Vagina (tissue), 2 donors: ENCODE measurements at regions not wholly inside any gene's neighbourhood (a gene's known extent, or its start where the extent isn't known, plus 50 kb on each side); places are given as distances from the start of the nearest gene placed in this dataset.

Source experiments
- DNase-seq, 2 donors: peaks; one replicate each; pipeline ENCODE4 v3.0.0-alpha.2; 2017; ENCODE audit errors: extremely low spot score in 2 of 2
- H3K27ac ChIP-seq: fragments of 200-600 bp; sonication (generic); one replicate; pipeline ENCODE4 v1.5.1; 2019
- H3K27me3 ChIP-seq: fragments of 200-600 bp; sonication (generic); one replicate; pipeline ENCODE4 v1.5.1; 2019
- H3K36me3 ChIP-seq, 2 donors: fragments of 200-600 bp; sonication (generic); one replicate each; pipeline ENCODE4 v1.5.1; 2017 to 2019
- H3K4me1 ChIP-seq: fragments of 200-600 bp; sonication (generic); one replicate; pipeline ENCODE4 v1.5.1; 2019
- H3K4me3 ChIP-seq, 2 donors: fragments of 200-600 bp; sonication (generic); 1 replicate in 1 of 2; 2 replicates in 1 of 2; pipeline ENCODE4 v1.5.1; 2016 to 2019
- H3K9me3 ChIP-seq: fragments of 200-600 bp; sonication (generic); one replicate; pipeline ENCODE4 v1.5.1; 2019
- POLR2A ChIP-seq, 2 donors: fragments of 450-650 bp; IDR thresholded peaks; one replicate each; pipeline ENCODE4 v1.6.1; 2017; ENCODE audit warnings: antibody characterized with exemption in 2 of 2, mild to moderate bottlenecking in 2 of 2, moderate library complexity in 2 of 2
- POLR2AphosphoS5 ChIP-seq, 2 donors: sonication (generic); formaldehyde crosslinking; IDR thresholded peaks; one replicate each; pipeline ENCODE4 v1.9.0; 2017; ENCODE audit warnings: antibody characterized with exemption in 2 of 2, mild to moderate bottlenecking in 2 of 2, low read depth in 1 of 2; ENCODE audit not compliant: insufficient read depth in 1 of 2
- intact Hi-C: fragments of 100-400 bp; cut with DNase I; formaldehyde crosslinking; loops from one replicate; pipeline ENCODE4 v1.15.1; 2023
- TF ChIP-seq, protein P1 (sequence below), 3 experiments: fragments of 450-650 bp in 2 of 3; fragments of 200-600 bp in 1 of 3; sonication (generic) in 1 of 3; IDR thresholded peaks; one replicate each; pipeline ENCODE4 v1.5.1; 2017 to 2019; ENCODE audit warnings: antibody characterized with exemption in 3 of 3, mild to moderate bottlenecking in 2 of 3, moderate library complexity in 2 of 3

DNA sequence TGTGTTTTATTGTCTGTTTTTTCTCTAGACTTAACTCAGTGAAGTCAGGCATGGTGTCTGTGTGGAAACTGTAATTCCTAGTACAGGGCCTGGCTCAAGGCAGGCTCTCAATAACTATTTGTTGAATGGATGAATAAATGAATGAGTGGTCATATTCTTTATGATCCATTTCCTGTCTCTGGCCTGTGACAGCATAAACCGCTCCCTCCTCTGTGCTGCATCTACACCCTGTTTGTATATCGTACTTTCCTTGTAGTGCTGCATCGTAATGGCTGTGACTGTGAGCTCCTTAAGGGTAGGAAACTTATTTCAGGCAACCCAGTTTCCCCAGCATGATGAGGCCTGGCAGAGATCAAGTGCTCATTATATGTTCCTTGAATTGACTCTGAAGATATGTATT is 337.5 kb upstream of the USP24 start:
- Histone ChIP-seq H3K27ac (no peak overlapping the region), H3K9me3 (no peaks in the 10 kb centered on the region), H3K36me3 (no peaks in the 10 kb centered on the region), H3K4me1 (no peaks in the 10 kb centered on the region), H3K4me3 (no peak overlapping the region), H3K27me3 (no peaks in the 10 kb centered on the region)
- no peak for DNase-seq
- TF ChIP-seq POLR2AphosphoS5 (IDR thresholded peaks at IDR 0.05; ENCODE audit: insufficient read depth in 1 of 2, low read depth in 1 of 2) (no peak), POLR2A (IDR thresholded peaks at IDR 0.05) (no peak)
- TF ChIP-seq, protein P1, sequence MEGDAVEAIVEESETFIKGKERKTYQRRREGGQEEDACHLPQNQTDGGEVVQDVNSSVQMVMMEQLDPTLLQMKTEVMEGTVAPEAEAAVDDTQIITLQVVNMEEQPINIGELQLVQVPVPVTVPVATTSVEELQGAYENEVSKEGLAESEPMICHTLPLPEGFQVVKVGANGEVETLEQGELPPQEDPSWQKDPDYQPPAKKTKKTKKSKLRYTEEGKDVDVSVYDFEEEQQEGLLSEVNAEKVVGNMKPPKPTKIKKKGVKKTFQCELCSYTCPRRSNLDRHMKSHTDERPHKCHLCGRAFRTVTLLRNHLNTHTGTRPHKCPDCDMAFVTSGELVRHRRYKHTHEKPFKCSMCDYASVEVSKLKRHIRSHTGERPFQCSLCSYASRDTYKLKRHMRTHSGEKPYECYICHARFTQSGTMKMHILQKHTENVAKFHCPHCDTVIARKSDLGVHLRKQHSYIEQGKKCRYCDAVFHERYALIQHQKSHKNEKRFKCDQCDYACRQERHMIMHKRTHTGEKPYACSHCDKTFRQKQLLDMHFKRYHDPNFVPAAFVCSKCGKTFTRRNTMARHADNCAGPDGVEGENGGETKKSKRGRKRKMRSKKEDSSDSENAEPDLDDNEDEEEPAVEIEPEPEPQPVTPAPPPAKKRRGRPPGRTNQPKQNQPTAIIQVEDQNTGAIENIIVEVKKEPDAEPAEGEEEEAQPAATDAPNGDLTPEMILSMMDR (IDR thresholded peaks at IDR 0.05): no peak
- intact Hi-C loops: no loop called here

DNA sequence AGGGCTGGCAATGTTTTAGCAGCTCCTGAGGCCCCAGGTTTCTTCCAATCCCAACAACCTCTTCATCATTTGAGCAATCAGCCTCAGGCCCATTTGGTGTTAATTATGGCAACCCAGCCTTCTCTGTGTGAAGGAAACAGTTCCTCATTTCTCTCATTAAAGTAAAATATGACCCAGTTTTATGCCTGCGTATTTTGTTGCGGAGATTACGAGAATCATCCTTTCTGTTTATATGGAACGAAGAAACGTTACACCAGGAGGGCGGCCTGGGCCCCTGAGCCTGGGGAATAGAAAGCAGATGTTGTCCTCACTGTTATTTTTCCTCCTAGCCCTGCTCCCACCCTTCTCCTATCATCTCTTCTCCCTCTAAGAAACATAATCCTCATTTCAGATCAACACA is 332.2 kb upstream of the USP24 start:
- Histone ChIP-seq H3K4me1 (peaks cover 7% of the 10 kb centered on the region), H3K9me3 (no peaks in the 10 kb centered on the region), H3K27ac (peak overlapping the region; percentile 59), H3K27me3 (no peaks in the 10 kb centered on the region), H3K4me3 (no peak overlapping the region), H3K36me3 (no peaks in the 10 kb centered on the region)
- TF ChIP-seq, protein P1 (IDR thresholded peaks at IDR 0.05): no peak
- TF ChIP-seq POLR2A (IDR thresholded peaks at IDR 0.05) (no peak), POLR2AphosphoS5 (IDR thresholded peaks at IDR 0.05; ENCODE audit: insufficient read depth in 1 of 2, low read depth in 1 of 2) (no peak)
- intact Hi-C loops: no loop called here
- no peak for DNase-seq

DNA sequence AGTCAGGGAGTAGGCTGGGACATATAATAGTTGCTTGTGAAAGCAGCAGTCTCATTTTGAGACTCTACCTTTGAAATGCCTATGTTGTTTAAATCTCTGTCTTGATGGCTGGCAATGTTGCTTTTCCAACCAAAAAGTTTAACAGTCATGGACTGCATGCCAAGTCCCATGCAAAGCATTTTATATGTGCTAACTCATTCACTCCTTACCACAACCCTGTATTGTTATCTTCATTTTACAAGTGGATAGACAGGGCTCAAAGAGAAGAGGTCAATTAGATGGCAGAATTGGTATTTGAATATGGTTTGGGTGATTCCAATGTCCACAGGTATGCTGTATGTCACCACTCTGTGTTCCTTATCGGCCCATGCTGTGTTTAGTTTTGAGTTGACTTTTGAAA is 331.4 kb upstream of the USP24 start:
- H3K36me3 ChIP-seq: no peaks in the 10 kb centered on the region
- no peak for TF ChIP-seq POLR2A (IDR thresholded peaks at IDR 0.05)
- TF ChIP-seq, protein P1 (IDR thresholded peaks at IDR 0.05): no peak
- no peak for TF ChIP-seq POLR2AphosphoS5 (IDR thresholded peaks at IDR 0.05; ENCODE audit: insufficient read depth in 1 of 2, low read depth in 1 of 2)
- no peaks in the 10 kb centered on the region for H3K9me3 ChIP-seq
- no peak overlapping the region for H3K4me3 ChIP-seq
- intact Hi-C loops: no loop called here
- H3K27ac ChIP-seq: peak overlapping the region; percentile 59
- no peaks in the 10 kb centered on the region for H3K27me3 ChIP-seq
- DNase-seq: no peak
- H3K4me1 ChIP-seq: peaks cover 7% of the 10 kb centered on the region

DNA sequence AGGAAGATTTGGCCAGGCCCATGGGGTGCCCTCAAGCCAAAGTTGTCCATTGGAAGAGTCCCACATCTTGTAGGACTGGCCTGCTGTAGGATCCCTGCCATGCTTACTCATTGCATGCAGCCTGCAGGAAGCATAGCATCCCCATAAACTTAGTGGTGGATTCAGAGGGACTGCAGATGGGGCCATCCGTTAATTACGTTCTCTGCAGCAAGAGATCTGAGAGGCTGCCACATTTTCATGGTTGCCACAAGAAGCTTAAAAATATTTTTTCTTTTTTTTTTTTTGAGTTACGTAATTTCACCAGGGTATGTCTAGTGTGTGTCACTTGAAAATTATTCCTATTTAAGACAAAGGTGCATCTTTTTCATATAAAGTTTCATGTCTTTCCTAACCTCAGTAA is 329.7 kb upstream of the USP24 start:
- no peaks in the 10 kb centered on the region for H3K36me3 ChIP-seq
- no peaks in the 10 kb centered on the region for H3K9me3 ChIP-seq
- H3K27ac ChIP-seq: no peak overlapping the region
- no peak for DNase-seq
- TF ChIP-seq POLR2A (IDR thresholded peaks at IDR 0.05) (no peak), POLR2AphosphoS5 (IDR thresholded peaks at IDR 0.05; ENCODE audit: insufficient read depth in 1 of 2, low read depth in 1 of 2) (no peak)
- TF ChIP-seq, protein P1 (IDR thresholded peaks at IDR 0.05): no peak
- intact Hi-C loops: no loop called here
- no peaks in the 10 kb centered on the region for H3K27me3 ChIP-seq
- H3K4me1 ChIP-seq: peaks cover 7% of the 10 kb centered on the region
- no peak overlapping the region for H3K4me3 ChIP-seq

DNA sequence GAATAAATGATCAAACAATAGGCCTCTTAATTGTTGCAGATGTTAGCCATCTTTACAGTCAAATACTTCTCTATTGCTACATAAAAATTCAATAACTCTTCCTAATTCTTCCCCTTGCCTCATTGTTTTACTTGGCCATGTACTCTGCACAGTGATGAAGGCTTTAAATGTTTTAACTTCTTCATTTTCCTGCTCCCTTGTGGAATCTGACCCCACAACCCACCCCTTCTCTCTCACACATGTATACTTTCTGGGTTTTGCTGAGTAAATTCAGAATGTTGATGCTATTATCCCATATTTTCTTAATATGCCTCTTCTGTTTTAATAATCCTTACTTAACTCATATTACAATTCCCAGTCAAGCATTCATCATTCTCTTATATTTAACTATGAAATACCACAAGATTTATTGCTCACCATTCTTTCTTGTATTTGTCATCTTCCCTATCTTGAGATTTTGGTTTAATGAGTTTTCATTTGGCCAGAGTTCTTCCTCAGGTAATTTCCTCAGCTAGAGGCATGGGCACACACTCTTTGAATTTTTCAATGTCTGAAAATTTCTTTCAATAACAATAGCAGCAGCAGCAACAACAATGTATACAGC is 327.8 kb upstream of the USP24 start:
- Histone ChIP-seq H3K27me3 (no peaks in the 10 kb centered on the region), H3K4me3 (no peak overlapping the region), H3K4me1 (peaks cover 7% of the 10 kb centered on the region), H3K9me3 (no peaks in the 10 kb centered on the region), H3K27ac (no peak overlapping the region), H3K36me3 (no peaks in the 10 kb centered on the region)
- DNase-seq: no peak
- TF ChIP-seq, protein P1 (IDR thresholded peaks at IDR 0.05): no peak
- intact Hi-C loops: no loop called here
